GM18870 (cell line): ENCODE measurements at regions not wholly inside any gene's neighbourhood (a gene's known extent, or its start where the extent isn't known, plus 50 kb on each side); places are given as distances from the start of the nearest gene placed in this dataset.

Experiments
- ATAC-seq: cut with Tn5 transposase; IDR thresholded peaks from one replicate; pipeline ENCODE4 v1.9.1; 2021; ENCODE audit warnings: moderate library complexity; ENCODE audit not compliant: unreplicated experiment

GRCh38 chr17:71349908-71350600, 770.8 kb upstream of the SOX9 start:
- ATAC-seq: no peak

- no peak for ATAC-seq
Observed at GRCh38 chr17:71360301-71360700, 760.5 kb upstream of the SOX9 start.

GRCh38 chr17:71361656-71362450, 759.0 kb upstream of the SOX9 start:
- no peak for ATAC-seq

GRCh38 chr17:71363661-71364060, 757.2 kb upstream of the SOX9 start:
- ATAC-seq: no peak

GRCh38 chr17:71371809-71372208, 749.0 kb upstream of the SOX9 start:
- no peak for ATAC-seq

- ATAC-seq: no peak
Observed at GRCh38 chr17:71375948-71376347, 744.9 kb upstream of the SOX9 start.

- ATAC-seq: no peak
Observed at GRCh38 chr17:71376933-71377332, 743.9 kb upstream of the SOX9 start.

- no peak for ATAC-seq
Observed at GRCh38 chr17:71378036-71378435, 742.8 kb upstream of the SOX9 start.

- ATAC-seq: no peak
Observed at GRCh38 chr17:71378741-71379140, 742.1 kb upstream of the SOX9 start.

GRCh38 chr17:71379512-71379911, 741.3 kb upstream of the SOX9 start:
- ATAC-seq: no peak

- no peak for ATAC-seq
Observed at GRCh38 chr17:71380535-71380934, 740.3 kb upstream of the SOX9 start.

GRCh38 chr17:71380936-71381335, 739.9 kb upstream of the SOX9 start:
- no peak for ATAC-seq

- ATAC-seq: no peak
Observed at GRCh38 chr17:71383091-71383490, 737.7 kb upstream of the SOX9 start.

GRCh38 chr17:71387456-71387855, 733.4 kb upstream of the SOX9 start:
- no peak for ATAC-seq

- ATAC-seq: no peak
Observed at GRCh38 chr17:71392715-71393567, 727.9 kb upstream of the SOX9 start.

- ATAC-seq: no peak
Observed at GRCh38 chr17:71395901-71396300, 724.9 kb upstream of the SOX9 start.

GRCh38 chr17:71396711-71397110, 724.1 kb upstream of the SOX9 start:
- no peak for ATAC-seq

- ATAC-seq: no peak
Observed at GRCh38 chr17:71398025-71398424, 722.8 kb upstream of the SOX9 start.

- no peak for ATAC-seq
Observed at GRCh38 chr17:71398800-71399219, 722.0 kb upstream of the SOX9 start.

- ATAC-seq: no peak
Observed at GRCh38 chr17:71399221-71399620, 721.6 kb upstream of the SOX9 start.

- no peak for ATAC-seq
Observed at GRCh38 chr17:71399649-71400048, 721.2 kb upstream of the SOX9 start.

GRCh38 chr17:71402007-71402406, 718.8 kb upstream of the SOX9 start:
- no peak for ATAC-seq
